ENCODE measurements at regions not wholly inside any gene's neighbourhood (a gene's known extent, or its start where the extent isn't known, plus 50 kb on each side); places are given as distances from the start of the nearest gene placed in this dataset.

DNA sequence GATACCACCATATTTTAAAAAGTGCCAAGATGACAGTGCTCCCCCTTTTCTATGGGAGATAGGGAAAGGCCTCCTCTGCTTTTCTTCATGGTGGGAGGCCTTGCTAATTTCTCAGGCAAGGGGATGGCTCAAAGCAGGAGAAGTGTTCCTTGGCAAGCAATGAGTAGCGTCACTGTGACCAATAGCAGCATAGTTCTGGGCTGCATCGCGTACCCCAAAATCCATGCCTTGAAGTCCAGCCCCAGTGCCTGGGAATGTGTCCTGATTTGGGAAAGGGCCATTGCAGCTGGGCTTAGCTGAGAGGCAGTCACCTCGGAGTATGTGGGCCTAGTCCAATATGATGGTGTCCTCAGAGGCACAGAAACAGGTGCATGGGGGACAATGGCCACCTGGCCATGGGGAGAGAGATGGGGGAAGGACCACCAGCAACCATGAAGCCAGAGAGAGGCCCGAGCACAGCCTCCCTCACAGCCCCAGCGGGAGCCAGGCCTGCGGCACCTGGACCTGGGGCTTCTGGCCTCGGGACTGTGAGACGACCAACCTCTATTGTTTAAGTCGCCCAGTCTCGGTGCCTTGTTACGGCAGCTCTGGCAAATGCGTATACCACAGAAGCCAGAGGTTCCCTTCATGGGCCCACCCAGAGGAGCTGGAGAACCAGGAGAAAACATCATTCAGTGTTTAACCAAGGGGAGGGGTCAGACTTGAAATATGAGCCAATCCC lies 153.1 kb upstream of the RPS6KA2 start:
- TF ChIP-seq, protein P1, sequence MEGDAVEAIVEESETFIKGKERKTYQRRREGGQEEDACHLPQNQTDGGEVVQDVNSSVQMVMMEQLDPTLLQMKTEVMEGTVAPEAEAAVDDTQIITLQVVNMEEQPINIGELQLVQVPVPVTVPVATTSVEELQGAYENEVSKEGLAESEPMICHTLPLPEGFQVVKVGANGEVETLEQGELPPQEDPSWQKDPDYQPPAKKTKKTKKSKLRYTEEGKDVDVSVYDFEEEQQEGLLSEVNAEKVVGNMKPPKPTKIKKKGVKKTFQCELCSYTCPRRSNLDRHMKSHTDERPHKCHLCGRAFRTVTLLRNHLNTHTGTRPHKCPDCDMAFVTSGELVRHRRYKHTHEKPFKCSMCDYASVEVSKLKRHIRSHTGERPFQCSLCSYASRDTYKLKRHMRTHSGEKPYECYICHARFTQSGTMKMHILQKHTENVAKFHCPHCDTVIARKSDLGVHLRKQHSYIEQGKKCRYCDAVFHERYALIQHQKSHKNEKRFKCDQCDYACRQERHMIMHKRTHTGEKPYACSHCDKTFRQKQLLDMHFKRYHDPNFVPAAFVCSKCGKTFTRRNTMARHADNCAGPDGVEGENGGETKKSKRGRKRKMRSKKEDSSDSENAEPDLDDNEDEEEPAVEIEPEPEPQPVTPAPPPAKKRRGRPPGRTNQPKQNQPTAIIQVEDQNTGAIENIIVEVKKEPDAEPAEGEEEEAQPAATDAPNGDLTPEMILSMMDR (IDR thresholded peaks at IDR 0.05) = no peak
- no peak for TF ChIP-seq POLR2A (IDR thresholded peaks at IDR 0.05)

Measured in tibial nerve (tissue), 3 donors.